ENCODE measurements at regions not wholly inside any gene's neighbourhood (a gene's known extent, or its start where the extent isn't known, plus 50 kb on each side); places are given as distances from the start of the nearest gene placed in this dataset.

DNA sequence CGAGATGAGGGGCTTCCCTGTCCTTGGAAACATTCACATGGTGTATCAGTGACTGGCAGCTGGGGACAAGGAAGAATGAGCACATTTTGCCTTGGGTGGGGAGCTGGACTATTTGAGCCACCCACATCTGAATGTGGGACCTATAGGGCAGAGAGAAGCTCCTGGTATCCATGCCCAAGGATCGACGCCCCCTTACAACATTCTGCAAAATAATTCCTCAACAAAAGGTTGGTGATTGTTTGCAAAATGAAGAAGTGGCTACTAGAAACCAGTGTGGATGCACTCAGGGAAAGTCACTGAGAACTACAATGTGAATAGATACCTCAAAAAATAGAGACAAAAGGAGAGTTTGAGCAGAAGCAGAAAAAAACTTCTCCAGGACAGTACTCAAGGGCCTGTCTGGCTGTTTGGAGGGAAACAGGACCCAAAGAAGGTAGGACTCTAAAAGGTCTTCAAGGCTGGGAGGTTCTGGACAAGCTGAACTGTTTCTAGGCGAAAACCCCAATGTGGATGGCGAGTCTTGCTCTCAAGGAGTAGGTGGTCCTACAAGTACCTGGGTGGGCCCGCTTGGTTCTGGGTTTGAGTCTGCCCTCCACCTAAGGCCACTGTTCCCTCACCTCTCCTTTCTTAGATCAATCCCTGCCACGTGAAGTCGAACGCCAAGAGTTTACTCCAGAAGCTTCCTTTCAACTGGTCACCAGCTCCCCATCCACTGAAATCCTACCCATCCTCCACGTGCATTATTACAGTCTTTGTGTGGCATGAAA lies 125.0 kb upstream of the ZNF746 start:
- no peak for DNase-seq
- H3K9me3 ChIP-seq = no peaks in the 10 kb centered on the region
- ChIA-PET CTCF (interaction anchor here (0.8 to 3.7 kb wide), 7 partner anchors 10 to 126 kb away, joined by 3 to 19 read pairs (median 5); no protein-coding TSS in a partner anchor), POLR2A (no interaction called here)
- no peak for TF ChIP-seq RCOR1 (IDR thresholded peaks at IDR 0.05; ENCODE audit: low read length)
- TF ChIP-seq GATA2 (CRISPR knock-in tag; IDR thresholded peaks at IDR 0.05) = no peak
- no peak for TF ChIP-seq POLR2AphosphoS5 (IDR thresholded peaks at IDR 0.05; ENCODE audit: low read depth, low read length)
- TF ChIP-seq EZH2phosphoT487 (IDR thresholded peaks at IDR 0.05; ENCODE audit: borderline replicate concordance, low read depth) = no peak
- no peak for TF ChIP-seq RAD21 (IDR thresholded peaks at IDR 0.05; ENCODE audit: low read length)
- TF ChIP-seq GABPA (IDR thresholded peaks at IDR 0.05; ENCODE audit: low read depth) = no peak
- TF ChIP-seq IRF3 (IDR thresholded peaks at IDR 0.05; ENCODE audit: low read depth, low read length) = no peak
- no peak for TF ChIP-seq FOXM1 (IDR thresholded peaks at IDR 0.05; ENCODE audit: low read depth)
- TF ChIP-seq FOXJ3 (CRISPR knock-in tag; IDR thresholded peaks at IDR 0.05) = no peak
- no peak for TF ChIP-seq REST (IDR thresholded peaks at IDR 0.05; ENCODE audit: low read depth, low read length)
- TF ChIP-seq TEAD4 (IDR thresholded peaks at IDR 0.05; ENCODE audit: borderline replicate concordance, insufficient read depth) = no peak
- no peak for TF ChIP-seq ELF1 (IDR thresholded peaks at IDR 0.05)
- TF ChIP-seq RXRA (IDR thresholded peaks at IDR 0.05; ENCODE audit: borderline replicate concordance, low read depth) = no peak
- TF ChIP-seq SIN3A (IDR thresholded peaks at IDR 0.05; ENCODE audit: borderline replicate concordance, low read depth, low read length) = no peak
- H3K27me3 ChIP-seq (ENCODE audit: insufficient read depth) = no peaks in the 10 kb centered on the region; the same call in 1 of the 2 replicates
- peaks cover 29 to 38% of the 10 kb centered on the region in 2 experiments for H3K36me3 ChIP-seq (replicated peaks in 1 of 2; ENCODE audit: control insufficient read depth in 1 of 2, insufficient read depth in 2 of 2, low read length in 1 of 2)
- no peak overlapping the region for H3K27ac ChIP-seq (ENCODE audit: low read depth in 2 of 2, low read length in 1 of 2)
- H3F3A ChIP-seq (replicated peaks; ENCODE audit: insufficient read depth) = peaks cover 5% of the 10 kb centered on the region
- peak overlapping the region; percentile 91; the same call in 1 of the 2 replicates for H3K9ac ChIP-seq
- 90% methylated on average over 10 of the region's 10 CpGs for WGBS (ENCODE audit: low lambda C conversion rate)
- no peak overlapping the region for H2AFZ ChIP-seq (ENCODE audit: low read depth)
- peaks cover 20% of the 10 kb centered on the region for H4K20me1 ChIP-seq (ENCODE audit: insufficient read depth)
- H3K4me1 ChIP-seq (ENCODE audit: control insufficient read depth in 1 of 2, insufficient read depth in 2 of 2, low read depth in 1 of 2, low read length in 1 of 2) = peaks cover 7 to 16% of the 10 kb centered on the region in 2 experiments; a peak in 2 of 4 replicates
- peak overlapping the region; percentile 89 to 95 for H3K4me3 ChIP-seq (ENCODE audit: low read depth in 2 of 2, low read length in 1 of 2)
- H3K4me2 ChIP-seq = peak overlapping the region; percentile 93
- H3K79me2 ChIP-seq (ENCODE audit: insufficient read depth) = peaks cover 38% of the 10 kb centered on the region
- H3K9me2 ChIP-seq = no peaks in the 10 kb centered on the region
